B cell (primary cell): ENCODE measurements at regions not wholly inside any gene's neighbourhood (a gene's known extent, or its start where the extent isn't known, plus 50 kb on each side); places are given as distances from the start of the nearest gene placed in this dataset.

Experiments
- EZH2 ChIP-seq: IDR thresholded peaks from 2 replicates; pipeline ENCODE4 v1.6.1; 2012; ENCODE audit warnings: borderline replicate concordance, low read depth, mild to moderate bottlenecking, moderate library complexity, low read length; ENCODE audit not compliant: insufficient read depth, poor library complexity, severe bottlenecking
- TF ChIP-seq, protein P1 (sequence below): fragments of 200-600 bp; IDR thresholded peaks from one replicate; pipeline ENCODE4 v1.8.0; 2022; ENCODE audit warnings: antibody characterized with exemption, mild to moderate bottlenecking

DNA sequence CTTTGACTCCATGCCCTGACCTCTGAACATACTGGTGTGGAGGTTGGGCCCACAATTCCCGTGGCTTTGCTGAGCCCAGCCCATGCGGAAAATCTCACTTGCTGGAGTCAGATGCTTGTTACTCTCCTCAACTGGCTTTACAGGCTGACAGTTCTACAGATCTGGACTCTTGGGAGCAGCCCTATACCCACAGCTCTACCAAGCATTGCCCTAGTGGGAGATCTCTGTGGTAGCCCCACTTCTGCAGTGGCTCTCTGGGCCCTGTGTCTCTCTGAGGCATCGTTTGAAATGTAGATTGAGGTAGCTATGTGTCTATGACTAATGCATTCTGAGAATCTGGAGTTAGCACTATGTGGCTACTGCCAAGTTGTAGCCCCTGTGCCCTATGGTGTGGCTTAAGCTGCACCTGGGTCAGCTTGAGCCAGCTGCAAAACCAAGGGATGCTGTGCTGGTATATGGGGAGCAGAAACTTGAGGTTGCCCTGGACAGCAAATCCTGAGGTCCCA, 625.8 kb upstream of the ALCAM start:
- TF ChIP-seq, protein P1, sequence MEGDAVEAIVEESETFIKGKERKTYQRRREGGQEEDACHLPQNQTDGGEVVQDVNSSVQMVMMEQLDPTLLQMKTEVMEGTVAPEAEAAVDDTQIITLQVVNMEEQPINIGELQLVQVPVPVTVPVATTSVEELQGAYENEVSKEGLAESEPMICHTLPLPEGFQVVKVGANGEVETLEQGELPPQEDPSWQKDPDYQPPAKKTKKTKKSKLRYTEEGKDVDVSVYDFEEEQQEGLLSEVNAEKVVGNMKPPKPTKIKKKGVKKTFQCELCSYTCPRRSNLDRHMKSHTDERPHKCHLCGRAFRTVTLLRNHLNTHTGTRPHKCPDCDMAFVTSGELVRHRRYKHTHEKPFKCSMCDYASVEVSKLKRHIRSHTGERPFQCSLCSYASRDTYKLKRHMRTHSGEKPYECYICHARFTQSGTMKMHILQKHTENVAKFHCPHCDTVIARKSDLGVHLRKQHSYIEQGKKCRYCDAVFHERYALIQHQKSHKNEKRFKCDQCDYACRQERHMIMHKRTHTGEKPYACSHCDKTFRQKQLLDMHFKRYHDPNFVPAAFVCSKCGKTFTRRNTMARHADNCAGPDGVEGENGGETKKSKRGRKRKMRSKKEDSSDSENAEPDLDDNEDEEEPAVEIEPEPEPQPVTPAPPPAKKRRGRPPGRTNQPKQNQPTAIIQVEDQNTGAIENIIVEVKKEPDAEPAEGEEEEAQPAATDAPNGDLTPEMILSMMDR = no peak
- TF ChIP-seq EZH2 = no peak
